ENCODE measurements at regions not wholly inside any gene's neighbourhood (a gene's known extent, or its start where the extent isn't known, plus 50 kb on each side); places are given as distances from the start of the nearest gene placed in this dataset.

DNA sequence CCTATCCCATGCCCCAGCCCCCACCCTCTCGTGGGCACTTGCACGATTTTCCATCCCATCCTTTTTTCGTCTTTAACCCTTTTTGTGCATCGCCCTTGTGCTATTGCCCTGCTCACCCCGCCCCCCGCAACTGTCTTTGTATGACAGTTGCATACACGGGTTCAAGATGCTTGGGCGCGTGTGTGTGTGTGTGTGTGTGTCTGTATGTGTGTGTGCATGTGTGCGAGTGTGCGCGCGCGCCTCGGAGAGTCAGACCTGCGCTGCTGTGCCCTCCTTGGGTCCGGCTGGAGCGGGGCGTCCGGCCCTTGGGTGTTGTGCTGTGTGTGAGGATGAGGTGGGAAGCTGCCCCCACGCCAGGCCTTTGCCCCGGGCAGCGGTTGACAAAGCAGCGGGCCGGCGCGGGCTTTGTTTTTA lies 230.7 kb downstream of the HAUS1 start (continued):
- no peak for TF ChIP-seq KLF16 (tag by site-specific recombination; IDR thresholded peaks at IDR 0.05)
- TF ChIP-seq YY1 (tag by site-specific recombination; IDR thresholded peaks at IDR 0.05): no peak
- no peak for TF ChIP-seq SP3 (tag by site-specific recombination; IDR thresholded peaks at IDR 0.05)
- TF ChIP-seq ZNF138 (tag by site-specific recombination; IDR thresholded peaks at IDR 0.05; ENCODE audit: borderline replicate concordance): no peak
- no peak; the same call in 1 of the 2 replicates for TF ChIP-seq EGR2 (tag by site-specific recombination; IDR thresholded peaks at IDR 0.05; ENCODE audit: low read depth)
- no peak for TF ChIP-seq ZFP3 (tag by site-specific recombination; IDR thresholded peaks at IDR 0.05; ENCODE audit: low read depth)
- no peak for TF ChIP-seq ZBTB48 (tag by site-specific recombination; IDR thresholded peaks at IDR 0.05)
- no peak for TF ChIP-seq ZNF335 (tag by site-specific recombination; conservative IDR thresholded peaks at IDR 0.05)
- TF ChIP-seq ZNF23 (tag by site-specific recombination; IDR thresholded peaks at IDR 0.05; ENCODE audit: borderline replicate concordance): no peak
- TF ChIP-seq ZNF501 (tag by site-specific recombination; IDR thresholded peaks at IDR 0.05): peak; percentile 66
- TF ChIP-seq ZNF544 (tag by site-specific recombination; IDR thresholded peaks at IDR 0.05): no peak
- TF ChIP-seq, protein P1, sequence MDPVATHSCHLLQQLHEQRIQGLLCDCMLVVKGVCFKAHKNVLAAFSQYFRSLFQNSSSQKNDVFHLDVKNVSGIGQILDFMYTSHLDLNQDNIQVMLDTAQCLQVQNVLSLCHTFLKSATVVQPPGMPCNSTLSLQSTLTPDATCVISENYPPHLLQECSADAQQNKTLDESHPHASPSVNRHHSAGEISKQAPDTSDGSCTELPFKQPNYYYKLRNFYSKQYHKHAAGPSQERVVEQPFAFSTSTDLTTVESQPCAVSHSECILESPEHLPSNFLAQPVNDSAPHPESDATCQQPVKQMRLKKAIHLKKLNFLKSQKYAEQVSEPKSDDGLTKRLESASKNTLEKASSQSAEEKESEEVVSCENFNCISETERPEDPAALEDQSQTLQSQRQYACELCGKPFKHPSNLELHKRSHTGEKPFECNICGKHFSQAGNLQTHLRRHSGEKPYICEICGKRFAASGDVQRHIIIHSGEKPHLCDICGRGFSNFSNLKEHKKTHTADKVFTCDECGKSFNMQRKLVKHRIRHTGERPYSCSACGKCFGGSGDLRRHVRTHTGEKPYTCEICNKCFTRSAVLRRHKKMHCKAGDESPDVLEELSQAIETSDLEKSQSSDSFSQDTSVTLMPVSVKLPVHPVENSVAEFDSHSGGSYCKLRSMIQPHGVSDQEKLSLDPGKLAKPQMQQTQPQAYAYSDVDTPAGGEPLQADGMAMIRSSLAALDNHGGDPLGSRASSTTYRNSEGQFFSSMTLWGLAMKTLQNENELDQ (tag by site-specific recombination; IDR thresholded peaks at IDR 0.05; ENCODE audit: low read depth): no peak
- TF ChIP-seq, protein P2, sequence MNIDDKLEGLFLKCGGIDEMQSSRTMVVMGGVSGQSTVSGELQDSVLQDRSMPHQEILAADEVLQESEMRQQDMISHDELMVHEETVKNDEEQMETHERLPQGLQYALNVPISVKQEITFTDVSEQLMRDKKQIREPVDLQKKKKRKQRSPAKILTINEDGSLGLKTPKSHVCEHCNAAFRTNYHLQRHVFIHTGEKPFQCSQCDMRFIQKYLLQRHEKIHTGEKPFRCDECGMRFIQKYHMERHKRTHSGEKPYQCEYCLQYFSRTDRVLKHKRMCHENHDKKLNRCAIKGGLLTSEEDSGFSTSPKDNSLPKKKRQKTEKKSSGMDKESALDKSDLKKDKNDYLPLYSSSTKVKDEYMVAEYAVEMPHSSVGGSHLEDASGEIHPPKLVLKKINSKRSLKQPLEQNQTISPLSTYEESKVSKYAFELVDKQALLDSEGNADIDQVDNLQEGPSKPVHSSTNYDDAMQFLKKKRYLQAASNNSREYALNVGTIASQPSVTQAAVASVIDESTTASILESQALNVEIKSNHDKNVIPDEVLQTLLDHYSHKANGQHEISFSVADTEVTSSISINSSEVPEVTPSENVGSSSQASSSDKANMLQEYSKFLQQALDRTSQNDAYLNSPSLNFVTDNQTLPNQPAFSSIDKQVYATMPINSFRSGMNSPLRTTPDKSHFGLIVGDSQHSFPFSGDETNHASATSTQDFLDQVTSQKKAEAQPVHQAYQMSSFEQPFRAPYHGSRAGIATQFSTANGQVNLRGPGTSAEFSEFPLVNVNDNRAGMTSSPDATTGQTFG (tag by site-specific recombination; IDR thresholded peaks at IDR 0.05; ENCODE audit: borderline replicate concordance): no peak
- no peak for TF ChIP-seq ZNF10 (tag by site-specific recombination; IDR thresholded peaks at IDR 0.05)
- TF ChIP-seq ZNF223 (tag by site-specific recombination; IDR thresholded peaks at IDR 0.05): no peak
- no peak for TF ChIP-seq ZNF555 (tag by site-specific recombination; conservative IDR thresholded peaks at IDR 0.05)
- no peak for TF ChIP-seq ZNF221 (tag by site-specific recombination; IDR thresholded peaks at IDR 0.05; ENCODE audit: borderline replicate concordance)
- no peak for TF ChIP-seq ZNF707 (tag by site-specific recombination; IDR thresholded peaks at IDR 0.05)
- TF ChIP-seq, protein P3, sequence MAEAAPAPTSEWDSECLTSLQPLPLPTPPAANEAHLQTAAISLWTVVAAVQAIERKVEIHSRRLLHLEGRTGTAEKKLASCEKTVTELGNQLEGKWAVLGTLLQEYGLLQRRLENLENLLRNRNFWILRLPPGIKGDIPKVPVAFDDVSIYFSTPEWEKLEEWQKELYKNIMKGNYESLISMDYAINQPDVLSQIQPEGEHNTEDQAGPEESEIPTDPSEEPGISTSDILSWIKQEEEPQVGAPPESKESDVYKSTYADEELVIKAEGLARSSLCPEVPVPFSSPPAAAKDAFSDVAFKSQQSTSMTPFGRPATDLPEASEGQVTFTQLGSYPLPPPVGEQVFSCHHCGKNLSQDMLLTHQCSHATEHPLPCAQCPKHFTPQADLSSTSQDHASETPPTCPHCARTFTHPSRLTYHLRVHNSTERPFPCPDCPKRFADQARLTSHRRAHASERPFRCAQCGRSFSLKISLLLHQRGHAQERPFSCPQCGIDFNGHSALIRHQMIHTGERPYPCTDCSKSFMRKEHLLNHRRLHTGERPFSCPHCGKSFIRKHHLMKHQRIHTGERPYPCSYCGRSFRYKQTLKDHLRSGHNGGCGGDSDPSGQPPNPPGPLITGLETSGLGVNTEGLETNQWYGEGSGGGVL (tag by site-specific recombination; IDR thresholded peaks at IDR 0.05): no peak; the same call in 1 of the 2 replicates
- TF ChIP-seq ZNF132 (tag by site-specific recombination; IDR thresholded peaks at IDR 0.05; ENCODE audit: borderline replicate concordance): no peak
- no peak for TF ChIP-seq ZNF530 (tag by site-specific recombination; IDR thresholded peaks at IDR 0.05; ENCODE audit: low read depth)
- no peak for TF ChIP-seq FEZF1 (tag by site-specific recombination; IDR thresholded peaks at IDR 0.05)
- TF ChIP-seq ZNF37A (tag by site-specific recombination; IDR thresholded peaks at IDR 0.05): no peak
- no peak for TF ChIP-seq REPIN1 (tag by site-specific recombination; IDR thresholded peaks at IDR 0.05; ENCODE audit: low read depth)
- TF ChIP-seq ZNF549 (tag by site-specific recombination; IDR thresholded peaks at IDR 0.05): no peak
- TF ChIP-seq ZNF266 (tag by site-specific recombination; IDR thresholded peaks at IDR 0.05; ENCODE audit: low read depth): no peak
- TF ChIP-seq ZNF391 (tag by site-specific recombination; IDR thresholded peaks at IDR 0.05; ENCODE audit: borderline replicate concordance, low read depth): 0 out of 2 replicates have a peak, but pooled peaks have one; percentile 23
- TF ChIP-seq ZNF169 (tag by site-specific recombination; IDR thresholded peaks at IDR 0.05): no peak
- TF ChIP-seq ZNF366 (tag by site-specific recombination; conservative IDR thresholded peaks at IDR 0.05): 0 out of 2 replicates have a peak, but pooled peaks have one; percentile 44
- no peak for TF ChIP-seq ZNF174 (tag by site-specific recombination; IDR thresholded peaks at IDR 0.05)
- no peak for TF ChIP-seq ZNF548 (tag by site-specific recombination; IDR thresholded peaks at IDR 0.05)
- no peak for TF ChIP-seq ZNF561 (tag by site-specific recombination; IDR thresholded peaks at IDR 0.05; ENCODE audit: borderline replicate concordance)
- TF ChIP-seq OSR2 (tag by site-specific recombination; IDR thresholded peaks at IDR 0.05): no peak
- TF ChIP-seq SALL2 (tag by site-specific recombination; IDR thresholded peaks at IDR 0.05; ENCODE audit: borderline replicate concordance): no peak
- TF ChIP-seq PRDM1 (tag by site-specific recombination; IDR thresholded peaks at IDR 0.05): no peak
- TF ChIP-seq ZNF202 (tag by site-specific recombination; IDR thresholded peaks at IDR 0.05; ENCODE audit: borderline replicate concordance): no peak
- TF ChIP-seq GLI2 (tag by site-specific recombination; IDR thresholded peaks at IDR 0.05; ENCODE audit: borderline replicate concordance, low read depth): no peak
- TF ChIP-seq ZNF146 (tag by site-specific recombination; IDR thresholded peaks at IDR 0.05): no peak
